ENCODE measurements at regions not wholly inside any gene's neighbourhood (a gene's known extent, or its start where the extent isn't known, plus 50 kb on each side); places are given as distances from the start of the nearest gene placed in this dataset.

DNA sequence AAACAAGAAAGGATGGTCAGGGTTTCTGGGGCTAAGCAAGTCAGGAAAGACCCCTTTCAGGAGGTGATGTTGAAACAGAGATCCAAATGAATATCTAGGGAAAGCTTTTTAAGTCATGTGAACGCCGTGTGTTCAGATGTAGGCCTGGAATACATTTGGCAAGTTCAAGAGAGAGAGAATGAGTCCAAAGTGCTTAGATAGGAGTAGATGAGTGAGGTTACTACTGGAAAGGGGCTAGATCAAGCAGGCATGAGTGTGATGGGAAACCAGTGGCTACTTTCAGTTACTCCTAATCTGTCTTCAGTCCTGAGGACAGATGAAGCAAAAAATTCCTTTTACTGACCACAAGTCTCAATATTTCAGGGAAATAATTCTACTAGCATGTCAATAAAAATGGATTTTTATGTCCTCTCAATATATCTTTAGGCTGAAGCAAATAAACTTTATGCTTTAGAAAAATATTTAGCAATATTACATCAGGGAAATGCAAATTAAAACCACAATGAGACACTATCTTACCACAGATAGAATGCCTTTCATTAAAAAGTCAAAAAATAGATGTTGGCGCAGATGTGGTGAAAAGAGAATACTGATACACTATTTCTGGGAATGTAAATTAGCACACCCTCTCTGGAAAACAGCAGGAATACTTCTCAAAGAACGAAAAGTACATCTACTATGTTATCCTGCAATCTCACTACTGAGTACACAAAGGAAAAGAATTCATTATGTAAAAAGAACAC, 1085.0 kb upstream of the TENM4 start:
- TF ChIP-seq, protein P1, sequence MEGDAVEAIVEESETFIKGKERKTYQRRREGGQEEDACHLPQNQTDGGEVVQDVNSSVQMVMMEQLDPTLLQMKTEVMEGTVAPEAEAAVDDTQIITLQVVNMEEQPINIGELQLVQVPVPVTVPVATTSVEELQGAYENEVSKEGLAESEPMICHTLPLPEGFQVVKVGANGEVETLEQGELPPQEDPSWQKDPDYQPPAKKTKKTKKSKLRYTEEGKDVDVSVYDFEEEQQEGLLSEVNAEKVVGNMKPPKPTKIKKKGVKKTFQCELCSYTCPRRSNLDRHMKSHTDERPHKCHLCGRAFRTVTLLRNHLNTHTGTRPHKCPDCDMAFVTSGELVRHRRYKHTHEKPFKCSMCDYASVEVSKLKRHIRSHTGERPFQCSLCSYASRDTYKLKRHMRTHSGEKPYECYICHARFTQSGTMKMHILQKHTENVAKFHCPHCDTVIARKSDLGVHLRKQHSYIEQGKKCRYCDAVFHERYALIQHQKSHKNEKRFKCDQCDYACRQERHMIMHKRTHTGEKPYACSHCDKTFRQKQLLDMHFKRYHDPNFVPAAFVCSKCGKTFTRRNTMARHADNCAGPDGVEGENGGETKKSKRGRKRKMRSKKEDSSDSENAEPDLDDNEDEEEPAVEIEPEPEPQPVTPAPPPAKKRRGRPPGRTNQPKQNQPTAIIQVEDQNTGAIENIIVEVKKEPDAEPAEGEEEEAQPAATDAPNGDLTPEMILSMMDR (IDR thresholded peaks at IDR 0.05): no peak

DNA sequence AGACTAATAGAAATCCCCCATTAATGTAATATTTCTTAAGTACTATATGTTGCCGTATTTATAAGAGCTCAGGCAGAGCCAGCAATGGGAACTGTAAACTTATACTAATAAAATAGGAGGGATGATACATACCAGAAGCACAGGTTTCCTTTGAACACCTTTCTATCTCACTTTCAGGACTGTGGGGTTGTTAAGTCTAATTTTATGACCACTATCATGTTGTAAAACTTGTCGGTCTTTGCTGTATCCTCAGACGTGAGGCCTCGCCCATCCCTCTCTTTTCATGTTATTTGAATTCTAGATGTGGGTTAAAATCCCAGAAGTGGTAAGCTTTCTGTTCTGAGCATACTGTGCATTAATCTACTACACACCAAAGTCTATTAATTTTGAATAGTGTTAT, 1083.5 kb upstream of the TENM4 start:
- TF ChIP-seq, protein P1 (IDR thresholded peaks at IDR 0.05): no peak

DNA sequence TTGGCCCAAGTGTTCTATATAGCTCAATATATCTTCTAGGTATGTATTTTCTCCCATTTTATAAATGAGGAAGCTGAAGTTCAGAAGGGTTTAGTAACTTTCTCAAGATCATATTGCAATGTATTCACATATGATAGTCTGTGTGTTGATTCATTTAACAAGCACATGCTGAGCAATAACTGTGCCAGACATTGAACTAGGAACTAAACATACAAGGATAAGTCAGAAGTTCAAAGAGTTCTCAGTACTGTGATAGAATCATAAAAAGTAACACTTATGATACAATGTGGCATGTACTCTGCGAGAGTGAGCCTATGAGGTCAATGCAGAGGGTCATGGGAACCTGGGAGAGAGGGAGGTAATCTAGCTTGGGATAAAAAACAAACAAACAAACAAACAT, 1082.2 kb upstream of the TENM4 start:
- TF ChIP-seq, protein P1 (IDR thresholded peaks at IDR 0.05): no peak

DNA sequence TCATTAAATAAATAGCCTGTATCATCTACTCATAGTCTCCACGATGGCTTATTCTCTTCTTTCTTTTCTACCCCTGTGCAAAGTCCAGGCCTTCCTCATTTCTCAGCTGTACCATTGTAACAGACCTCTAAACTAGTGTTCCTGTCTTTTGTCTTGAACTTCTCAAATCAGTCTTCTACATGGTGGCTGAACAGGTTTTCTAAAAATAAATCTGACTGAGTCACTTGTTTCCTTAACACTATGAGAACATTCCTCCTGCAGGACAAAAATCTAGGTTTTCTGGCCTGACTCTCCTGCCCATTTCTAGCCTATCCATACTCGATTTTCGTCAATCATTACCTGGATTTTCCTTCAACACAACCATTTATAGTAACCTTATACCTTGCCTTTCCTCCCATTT, 1080.8 kb upstream of the TENM4 start:
- TF ChIP-seq, protein P1 (IDR thresholded peaks at IDR 0.05): no peak

DNA sequence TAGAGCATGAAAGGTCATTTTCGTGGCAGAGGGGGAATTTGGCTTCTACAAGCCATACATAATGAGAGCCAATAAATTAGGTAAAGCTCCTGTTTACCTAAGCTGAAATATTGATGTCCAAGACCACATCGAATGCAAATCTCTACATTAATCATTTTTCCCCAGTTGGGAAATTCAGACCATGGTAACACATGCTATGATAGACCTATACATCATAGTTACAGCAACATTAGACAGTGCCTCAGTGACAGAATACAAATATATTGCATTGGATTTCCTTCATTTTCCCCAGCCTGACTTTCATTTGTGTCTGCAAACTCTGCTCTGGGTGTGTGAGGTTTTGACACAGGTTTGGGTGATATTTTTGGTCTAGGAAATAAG, 1079.7 kb upstream of the TENM4 start:
- TF ChIP-seq, protein P1 (IDR thresholded peaks at IDR 0.05): no peak

DNA sequence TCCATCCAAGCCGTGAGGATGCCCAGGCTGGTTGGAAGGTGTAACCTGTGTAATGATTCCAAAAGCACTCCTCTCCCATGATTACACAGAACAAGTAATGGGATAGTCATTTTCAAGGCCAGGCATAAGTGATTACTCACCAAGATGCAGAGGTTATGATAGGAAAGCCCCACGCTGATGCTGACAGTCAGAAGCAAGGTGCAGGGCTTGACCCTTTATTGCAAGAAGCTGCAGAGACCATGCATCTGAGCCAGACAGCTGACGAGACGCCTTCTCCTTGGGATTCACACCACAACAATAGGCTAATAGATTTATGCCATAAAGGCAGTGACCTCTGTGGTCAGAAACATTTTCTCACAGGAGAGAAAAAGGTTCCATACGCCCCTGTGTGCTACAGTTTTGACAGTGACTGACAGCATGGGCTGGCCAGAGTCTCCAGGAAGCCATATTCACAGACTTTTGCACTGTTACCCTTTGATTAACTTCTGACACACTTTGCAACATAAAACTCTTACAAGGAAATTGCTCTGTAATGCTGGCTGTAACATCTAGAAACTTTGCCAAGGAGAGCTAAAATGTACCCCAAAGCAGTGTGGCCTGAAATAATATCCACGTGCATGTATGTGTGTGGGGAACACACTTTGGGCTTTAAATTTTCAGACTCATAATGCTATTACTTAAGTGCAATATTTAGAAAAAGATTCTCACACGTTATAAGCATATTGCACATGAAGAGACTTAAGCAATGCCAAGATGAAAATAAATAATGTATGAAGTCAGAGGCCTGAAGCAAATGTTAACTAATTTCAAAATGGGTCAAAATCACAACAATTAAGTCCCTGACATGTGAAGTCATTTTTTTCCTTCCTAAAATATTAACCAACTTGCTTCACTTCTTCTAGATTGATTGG, 1079.0 kb upstream of the TENM4 start:
- TF ChIP-seq, protein P1 (IDR thresholded peaks at IDR 0.05): no peak

DNA sequence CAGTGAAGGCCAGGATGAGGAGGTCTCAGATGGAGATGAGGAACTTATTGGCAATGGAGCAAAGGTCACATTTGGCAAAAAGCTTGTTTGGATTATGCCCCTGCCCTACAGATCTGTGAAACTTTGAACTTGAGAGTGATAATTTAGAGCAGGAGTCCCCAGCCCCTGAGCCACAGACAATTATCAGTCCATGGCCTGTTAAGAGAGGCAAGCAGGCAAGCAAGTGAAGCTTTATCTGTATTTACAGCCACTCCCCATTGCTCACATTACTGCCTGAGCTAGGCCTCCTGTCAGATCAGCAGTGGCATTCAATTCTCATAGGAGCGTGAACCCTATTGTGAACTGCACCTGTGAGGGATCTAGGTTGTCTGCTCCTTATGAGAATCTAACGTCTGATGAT, 1076.9 kb upstream of the TENM4 start:
- TF ChIP-seq, protein P1 (IDR thresholded peaks at IDR 0.05): no peak
